Heart right ventricle (tissue), 16 donors: ENCODE measurements at regions not wholly inside any gene's neighbourhood (a gene's known extent, or its start where the extent isn't known, plus 50 kb on each side); places are given as distances from the start of the nearest gene placed in this dataset.

ENCODE experiments used
- ATAC-seq, 8 donors: fragments of 200-7000 bp; cut with Tn5 transposase; one replicate each; pipeline ENCODE4 v1.9.1; 2020; ENCODE audit warnings: mild to moderate bottlenecking in 8 of 8, moderate library complexity in 8 of 8, moderate number of reproducible peaks in 1 of 8
- DNase-seq, 2 donors: peaks; one replicate each; pipeline ENCODE4 v3.0.0-alpha.2; 2020
- H3K27ac ChIP-seq, 10 donors: fragments of 200-600 bp; sonication (generic) in 2 of 10; one replicate each; pipeline versions ENCODE4 v1.5.0 to v1.8.0; 2020 to 2022; ENCODE audit warnings: mild to moderate bottlenecking in 3 of 10
- H3K27me3 ChIP-seq, 7 donors: fragments of 200-600 bp; one replicate each; pipeline ENCODE4 v1.8.0; 2021 to 2022; ENCODE audit warnings: mild to moderate bottlenecking in 2 of 7
- H3K36me3 ChIP-seq, 9 donors: fragments of 200-600 bp; sonication (generic) in 1 of 9; one replicate each; pipeline versions ENCODE4 v1.5.0 to v1.8.0; 2020 to 2022; ENCODE audit warnings: mild to moderate bottlenecking in 2 of 9
- H3K4me1 ChIP-seq, 9 donors: fragments of 200-600 bp; sonication (generic) in 1 of 9; one replicate each; pipeline versions ENCODE4 v1.5.0 to v1.8.0; 2020 to 2022; ENCODE audit warnings: mild to moderate bottlenecking in 4 of 9
- H3K4me3 ChIP-seq, 10 donors: fragments of 200-600 bp; sonication (generic) in 2 of 10; one replicate each; pipeline versions ENCODE4 v1.5.0 to v1.8.0; 2020 to 2022; ENCODE audit warnings: mild to moderate bottlenecking in 7 of 10, moderate library complexity in 2 of 10
- H3K9me3 ChIP-seq, 11 donors: fragments of 200-600 bp in 10 of 11; sonication (generic) in 2 of 11; one replicate each; pipeline versions ENCODE4 v1.5.0 to v1.8.0; 2013 to 2022; ENCODE audit warnings: mild to moderate bottlenecking in 2 of 11, control low read depth in 1 of 11, moderate library complexity in 1 of 11
- WGBS, 2 donors: extraction: QIAGEN DNeasy Blood & Tissue Kit; methylation state at CpG; one replicate each; pipeline ENCODE4 v1.1.7; 2013; ENCODE audit warnings: inconsistent platforms in 1 of 2; 5-methylcytosine and 5-hydroxymethylcytosine counted together
- intact Hi-C, 10 donors: fragments of 100-400 bp; cut with DNase I; formaldehyde crosslinking; loops; one replicate each; pipeline versions ENCODE4 v1.11.1 to v1.14.2; 2022
- TF ChIP-seq, protein P1 (sequence below), 9 donors: fragments of 200-600 bp; sonication (generic) in 2 of 9; IDR thresholded peaks; one replicate each; pipeline versions ENCODE4 v1.5.0 to v1.8.0; 2021 to 2022; ENCODE audit warnings: antibody characterized with exemption in 9 of 9, mild to moderate bottlenecking in 5 of 9, moderate library complexity in 1 of 9
- donor health status: Arrhythmogenic right ventricular cardiomyopathy.
- donor health status: ischemic (EF 13 %, LVEDD 7.1; RV severe dilation, severe dysfunction).
- donor health status: healthy with polysubstance abuse.
- donor health status: DM: no; HTN: yes; CAD: no.
- donor health status: DM: no; HTN: no; CAD: no.
- donor health status: ischemic (EF 25% LVEDD 6.9; RV normal size, moderate dysfunction).
- donor health status: ischemic (EF 25% LVEDD 5.7; RV mildly dilated, moderate dysfunction).
- donor health status: healthy.
- donor health status: DM: yes; HTN: yes; CAD: no.
- donor health status: Ischemic cardiomyopathy.
- donor health status: ischemic (EF 35%, LVEDD 5.7; RV mildly dilated, moderate dysfunction).
- donor health status: nonischemic (EF 11% LVEDD 7.7; RV severe dilation, severe dysfunction).
- donor health status: DM: yes; HTN: yes; CAD: no.
- donor health status: PGD.
- donor health status: ischemic (EF 29% LVEDD 5.4; RV normal size, mild dysfunction).
- donor health status: nonischemic (EF 23%, LVEDD 6.1; RV moderate dilation, normal function).

DNA sequence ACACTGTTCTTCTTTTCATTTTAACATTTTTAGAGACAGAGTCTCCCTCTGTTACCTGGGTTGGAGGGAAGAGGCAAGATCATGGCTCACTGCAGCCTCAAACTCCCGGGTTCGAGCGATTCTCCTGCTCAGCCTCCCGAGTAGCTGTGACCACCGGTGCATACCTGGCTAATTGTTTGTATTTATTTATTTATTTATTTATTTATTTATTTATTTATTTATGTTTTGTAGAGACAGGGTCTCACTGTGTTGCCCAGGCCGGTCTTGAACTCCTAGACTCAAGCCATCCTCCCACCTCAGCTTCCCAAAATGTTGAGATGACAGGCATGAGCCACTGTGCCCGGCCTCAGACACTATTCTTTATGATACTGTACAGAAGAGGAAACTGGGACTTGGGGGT is 1176.6 kb upstream of the AUTS2 start:
- H3K9me3 ChIP-seq = peaks cover 0 to 11% (median 0%) of the 10 kb centered on the region in 11 donors
- H3K27me3 ChIP-seq = no peaks in the 10 kb centered on the region
- WGBS, 2 donors = 94 to 95% methylated on average over 7 of the region's 7 CpGs
- no peak for DNase-seq
- no peaks in the 10 kb centered on the region for H3K36me3 ChIP-seq
- no peaks in the 10 kb centered on the region for H3K4me1 ChIP-seq
- TF ChIP-seq, protein P1, sequence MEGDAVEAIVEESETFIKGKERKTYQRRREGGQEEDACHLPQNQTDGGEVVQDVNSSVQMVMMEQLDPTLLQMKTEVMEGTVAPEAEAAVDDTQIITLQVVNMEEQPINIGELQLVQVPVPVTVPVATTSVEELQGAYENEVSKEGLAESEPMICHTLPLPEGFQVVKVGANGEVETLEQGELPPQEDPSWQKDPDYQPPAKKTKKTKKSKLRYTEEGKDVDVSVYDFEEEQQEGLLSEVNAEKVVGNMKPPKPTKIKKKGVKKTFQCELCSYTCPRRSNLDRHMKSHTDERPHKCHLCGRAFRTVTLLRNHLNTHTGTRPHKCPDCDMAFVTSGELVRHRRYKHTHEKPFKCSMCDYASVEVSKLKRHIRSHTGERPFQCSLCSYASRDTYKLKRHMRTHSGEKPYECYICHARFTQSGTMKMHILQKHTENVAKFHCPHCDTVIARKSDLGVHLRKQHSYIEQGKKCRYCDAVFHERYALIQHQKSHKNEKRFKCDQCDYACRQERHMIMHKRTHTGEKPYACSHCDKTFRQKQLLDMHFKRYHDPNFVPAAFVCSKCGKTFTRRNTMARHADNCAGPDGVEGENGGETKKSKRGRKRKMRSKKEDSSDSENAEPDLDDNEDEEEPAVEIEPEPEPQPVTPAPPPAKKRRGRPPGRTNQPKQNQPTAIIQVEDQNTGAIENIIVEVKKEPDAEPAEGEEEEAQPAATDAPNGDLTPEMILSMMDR (IDR thresholded peaks at IDR 0.05) = no peak
- intact Hi-C loops = loop anchor here in 2 of 10 donors (2.0 to 10.0 kb wide), 2 partner anchors 101 to 247 kb away; no protein-coding TSS in a partner anchor
- H3K4me3 ChIP-seq = no peak overlapping the region
- ATAC-seq = no peak
- no peak overlapping the region for H3K27ac ChIP-seq

DNA sequence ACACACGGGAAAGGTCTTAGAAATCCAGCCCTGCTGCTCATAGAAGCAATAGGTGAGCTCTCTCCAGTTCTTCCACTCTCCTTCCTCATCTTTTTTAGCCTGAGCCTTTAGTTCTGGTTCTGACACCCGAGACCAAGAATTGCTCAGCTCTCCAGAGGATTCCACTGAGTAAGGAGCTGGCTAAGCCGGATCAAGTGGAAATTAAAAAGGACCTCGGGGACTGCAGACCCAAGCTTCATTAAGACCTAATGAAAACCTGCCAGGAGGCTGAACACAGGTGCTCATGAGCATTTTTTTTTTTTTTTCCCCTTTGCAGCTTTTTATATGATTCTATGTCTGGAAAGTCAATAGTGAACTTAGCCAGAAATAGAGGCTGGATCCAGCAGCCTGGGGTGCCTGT is 1176.0 kb upstream of the AUTS2 start:
- Histone ChIP-seq H3K4me3 (no peak overlapping the region), H3K36me3 (no peaks in the 10 kb centered on the region), H3K4me1 (no peaks in the 10 kb centered on the region), H3K27me3 (no peaks in the 10 kb centered on the region), H3K9me3 (peaks cover 0 to 11% (median 0%) of the 10 kb centered on the region in 11 donors), H3K27ac (no peak overlapping the region)
- WGBS, 2 donors = 52 to 78% methylated on average over 4 of the region's 4 CpGs
- DNase-seq (no peak), ATAC-seq (no peak)
- TF ChIP-seq, protein P1 (IDR thresholded peaks at IDR 0.05) = no peak
- intact Hi-C loops = loop anchor here in 1 of 10 donors (10.0 kb wide), 1 partner anchor 247 kb away; no protein-coding TSS in a partner anchor

DNA sequence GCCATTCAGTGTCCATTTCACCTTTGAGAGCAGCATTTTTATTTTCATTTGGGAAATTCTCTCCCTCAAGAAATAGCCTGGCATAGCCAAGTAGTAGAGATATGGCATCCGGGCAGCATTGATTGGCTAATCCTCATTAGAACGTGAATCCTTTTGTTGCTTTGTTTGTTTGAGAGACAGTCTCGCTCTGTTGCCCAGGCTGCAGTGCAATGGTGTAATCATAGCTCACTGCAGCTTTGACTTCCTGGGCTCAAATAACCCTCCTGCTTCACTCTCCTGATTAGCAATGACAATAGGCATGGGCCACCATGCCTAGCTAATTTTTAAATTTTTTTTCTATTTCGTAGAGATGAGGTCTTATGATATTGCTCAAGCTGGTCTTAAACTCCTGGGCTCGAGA is 1174.9 kb upstream of the AUTS2 start:
- 76 to 80% methylated on average over 5 of the region's 5 CpGs for WGBS, 2 donors
- TF ChIP-seq, protein P1 (IDR thresholded peaks at IDR 0.05) = no peak
- Histone ChIP-seq H3K27me3 (no peaks in the 10 kb centered on the region), H3K27ac (no peak overlapping the region), H3K36me3 (no peaks in the 10 kb centered on the region), H3K4me1 (no peaks in the 10 kb centered on the region), H3K4me3 (no peak overlapping the region), H3K9me3 (peaks cover 0 to 7% (median 0%) of the 10 kb centered on the region in 11 donors)
- ATAC-seq (no peak), DNase-seq (no peak)
- intact Hi-C loops = loop anchor here in 1 of 10 donors (10.0 kb wide), 1 partner anchor 249 kb away; no protein-coding TSS in a partner anchor

DNA sequence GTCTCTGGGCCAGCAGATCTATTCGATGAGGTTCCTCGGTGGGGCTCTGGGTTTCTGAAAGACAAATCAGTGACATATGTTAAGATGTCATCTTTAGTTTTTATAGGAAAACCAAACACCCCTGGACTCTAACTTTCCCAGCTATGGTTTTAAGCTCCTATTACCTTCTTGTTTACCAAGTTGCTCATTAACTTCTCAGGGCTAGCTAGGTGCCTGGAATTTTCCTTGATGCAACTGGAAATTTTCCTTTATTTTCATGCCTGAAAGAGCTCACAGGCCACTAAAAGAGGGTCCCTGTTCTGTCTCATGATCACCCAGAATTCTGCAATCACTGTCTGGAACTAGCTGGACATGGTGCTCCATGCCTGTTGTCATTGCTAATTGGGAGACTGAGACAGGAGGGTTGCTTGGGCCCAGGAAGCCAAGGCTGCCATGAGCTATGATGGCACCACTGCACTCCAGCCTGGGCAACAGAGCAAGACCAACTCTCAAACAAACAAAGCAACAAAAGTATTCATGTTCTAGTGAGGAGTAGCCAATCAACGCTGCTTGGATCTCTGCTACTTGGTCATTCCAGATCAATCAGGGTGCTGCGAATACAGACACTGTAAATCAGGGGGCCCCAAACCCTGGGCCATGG is 1173.5 kb upstream of the AUTS2 start:
- no peak for DNase-seq
- TF ChIP-seq, protein P1 (IDR thresholded peaks at IDR 0.05) = no peak
- no peaks in the 10 kb centered on the region for H3K36me3 ChIP-seq
- no peak for ATAC-seq
- WGBS, 2 donors = 87 to 93% methylated on average over 4 of the region's 4 CpGs
- no peak overlapping the region for H3K27ac ChIP-seq
- H3K9me3 ChIP-seq = peaks cover 0 to 3% (median 0%) of the 10 kb centered on the region in 11 donors
- intact Hi-C loops = loop anchor here in 1 of 10 donors (10.0 kb wide), 1 partner anchor 250 kb away; no protein-coding TSS in a partner anchor
- no peaks in the 10 kb centered on the region for H3K27me3 ChIP-seq
- H3K4me1 ChIP-seq = peaks cover 0 to 5% (median 0%) of the 10 kb centered on the region in 9 donors
- no peak overlapping the region for H3K4me3 ChIP-seq
